GM18511 (cell line): ENCODE measurements at regions not wholly inside any gene's neighbourhood (a gene's known extent, or its start where the extent isn't known, plus 50 kb on each side); places are given as distances from the start of the nearest gene placed in this dataset.
A peak's percentile ranks its signal among the peaks of the same experiment; 100 is the strongest.
"Not testable (repeated sequence)": the region's sequence is repeated elsewhere in the genome, so short reads cannot be mapped to it uniquely, and the experiment has no call there.

Experiments used
- ATAC-seq: cut with Tn5 transposase; IDR thresholded peaks from one replicate; pipeline ENCODE4 v1.9.1; 2021; ENCODE audit warnings: mild to moderate bottlenecking, moderate library complexity; ENCODE audit not compliant: unreplicated experiment

- ATAC-seq = no peak
Measured at GRCh38 chr1:73772941-73773340, 425.0 kb downstream of the LRRIQ3 start.

DNA sequence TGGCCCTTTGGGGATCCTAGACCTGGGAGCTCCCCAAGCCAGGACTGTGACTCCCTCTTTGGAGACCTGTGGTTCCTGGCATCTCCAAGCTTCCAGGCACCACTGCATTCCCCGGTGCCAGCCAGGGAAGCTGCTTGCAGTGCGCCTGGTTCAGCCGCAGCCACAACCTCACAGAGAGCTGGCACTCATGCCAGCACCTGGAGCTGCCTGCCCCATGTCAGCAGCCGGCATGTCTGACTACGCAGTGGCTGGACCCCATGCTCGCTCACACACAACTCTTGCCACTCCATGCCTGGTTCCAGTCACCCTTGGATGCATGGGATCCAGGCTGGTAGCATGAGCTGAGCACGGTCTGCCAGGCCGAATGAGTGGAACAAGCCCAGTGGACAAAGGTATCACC, 426.6 kb downstream of the LRRIQ3 start:
- no peak for ATAC-seq

DNA sequence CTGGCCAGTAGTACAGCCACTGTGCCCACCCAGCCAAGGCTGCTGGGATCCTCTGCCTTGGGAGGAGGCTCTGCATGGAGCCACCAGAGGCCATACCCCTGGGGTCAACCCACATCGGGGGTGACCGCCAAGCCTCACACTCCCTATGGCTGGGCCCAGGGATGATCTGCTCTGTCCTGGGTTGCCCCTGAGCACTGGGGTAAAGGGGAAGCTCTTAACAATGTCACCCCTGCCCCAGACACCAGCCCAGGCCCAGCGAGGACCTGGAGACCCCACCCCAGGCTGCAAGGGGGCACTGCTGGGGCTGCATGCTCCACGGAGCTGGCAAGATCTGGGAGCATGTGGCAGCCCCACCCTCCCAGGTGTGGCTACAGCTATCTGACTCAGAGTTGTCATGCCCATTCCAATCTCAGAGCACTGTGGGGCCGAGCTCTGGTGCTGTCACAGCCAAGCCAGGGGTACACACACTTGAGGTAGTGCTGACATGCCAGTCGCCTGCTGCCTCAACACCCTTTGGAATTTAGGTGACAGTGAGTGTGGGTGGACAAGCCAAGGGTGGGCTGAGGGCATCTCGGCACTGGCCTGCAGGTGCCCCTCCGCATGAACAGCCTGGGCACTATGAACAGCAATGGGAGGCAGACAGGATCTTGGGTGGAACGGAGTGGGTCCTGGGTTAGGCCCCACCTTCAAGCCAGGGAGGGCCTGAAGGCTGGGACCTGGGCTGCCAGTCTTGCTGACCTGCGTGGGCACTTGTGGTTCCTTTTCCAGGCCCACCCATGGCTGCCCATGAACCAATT, 427.7 kb downstream of the LRRIQ3 start:
- no peak for ATAC-seq

DNA sequence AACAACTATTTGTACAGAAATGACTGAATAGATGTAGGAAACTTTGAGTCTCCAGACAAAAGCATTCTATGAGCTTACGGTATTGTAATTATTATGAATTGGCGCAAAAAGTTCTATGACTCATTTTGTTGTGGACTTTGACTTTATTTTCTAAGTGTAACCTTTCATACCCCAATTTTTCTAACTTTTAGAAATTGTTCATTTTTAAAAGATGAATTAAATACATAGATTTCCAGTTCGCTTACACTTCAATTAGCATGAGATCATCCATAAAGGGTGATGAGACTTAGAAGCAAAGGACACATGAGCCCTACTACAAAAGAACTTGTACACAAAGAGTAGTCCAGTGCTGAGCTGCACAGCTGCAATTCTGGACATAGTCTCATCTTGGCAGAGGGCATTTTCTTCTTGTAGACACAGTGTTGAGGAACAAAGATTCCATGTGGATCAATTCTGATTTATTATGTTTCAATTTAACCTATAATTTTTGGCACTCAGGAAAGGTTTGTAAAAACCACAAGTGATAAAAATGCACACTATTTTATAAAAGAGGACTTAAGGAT, 431.1 kb downstream of the LRRIQ3 start:
- no peak for ATAC-seq

GRCh38 chr1:73765551-73766233, 432.3 kb downstream of the LRRIQ3 start:
- no peak for ATAC-seq

DNA sequence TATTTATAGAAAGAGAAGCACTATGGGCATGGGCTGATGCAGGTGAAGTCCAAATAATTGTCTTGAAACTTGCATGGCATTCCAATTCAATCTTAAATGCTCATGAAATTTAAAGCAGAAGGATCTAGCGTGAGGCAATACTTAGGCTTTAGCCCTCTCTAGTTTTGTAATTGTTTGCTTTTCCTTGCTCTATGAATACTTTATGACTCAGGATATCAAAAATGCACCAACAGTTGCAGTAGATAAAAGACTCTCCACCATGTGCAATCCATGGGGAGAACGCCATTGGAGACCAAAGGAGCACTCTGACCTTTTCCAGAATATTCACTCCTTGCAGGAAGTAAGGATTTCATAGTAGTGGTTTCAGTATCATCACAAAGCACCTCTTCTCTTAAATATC, 436.4 kb downstream of the LRRIQ3 start:
- ATAC-seq = no peak

GRCh38 chr1:73759011-73759410, 439.0 kb downstream of the LRRIQ3 start:
- ATAC-seq = no peak

- ATAC-seq = no peak
Measured at GRCh38 chr1:73756817-73757216, 441.2 kb downstream of the LRRIQ3 start.

- ATAC-seq = no peak
Measured at GRCh38 chr1:73755649-73756048, 442.3 kb downstream of the LRRIQ3 start.

GRCh38 chr1:73749996-73750395, 448.0 kb downstream of the LRRIQ3 start:
- no peak for ATAC-seq

DNA sequence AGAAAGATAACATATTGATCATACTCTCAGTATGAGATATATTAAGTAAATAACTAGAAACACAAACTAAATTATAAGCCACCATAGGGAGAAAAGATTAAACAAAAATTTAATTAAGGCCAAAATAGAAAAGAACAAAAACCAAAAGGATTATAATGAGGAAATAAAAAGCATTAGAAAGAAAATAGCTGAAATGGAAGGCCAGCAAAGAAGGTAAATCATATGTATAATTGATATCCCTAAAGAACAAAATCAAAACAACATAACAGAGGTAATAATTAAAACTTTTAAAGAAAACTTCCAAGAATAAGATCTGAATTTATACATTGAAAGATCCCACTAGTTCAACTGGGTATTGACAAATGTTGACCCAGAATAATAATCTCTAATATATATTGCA, 453.0 kb downstream of the LRRIQ3 start:
- ATAC-seq = no peak

DNA sequence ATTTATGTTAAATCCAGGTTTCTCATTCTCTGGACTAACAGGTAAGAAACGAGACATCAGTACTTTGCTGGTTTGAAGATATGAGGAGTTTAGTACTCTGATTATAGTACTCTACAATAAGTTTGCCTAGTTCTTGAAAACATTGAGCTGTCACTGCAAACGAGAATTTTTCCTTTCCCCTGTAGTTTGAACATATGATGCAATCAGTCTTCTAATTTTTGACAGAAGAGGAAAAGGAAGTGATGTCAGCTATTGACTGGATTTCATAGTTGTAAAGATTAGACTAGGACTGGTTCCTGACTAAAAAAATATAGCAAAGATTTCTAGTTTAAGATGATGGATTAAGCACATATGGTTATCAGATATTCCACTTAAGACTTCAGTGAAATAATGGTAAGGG, 461.9 kb downstream of the LRRIQ3 start:
- ATAC-seq = no peak

- ATAC-seq = no peak
Measured at GRCh38 chr1:73727036-73727435, 470.9 kb downstream of the LRRIQ3 start.

DNA sequence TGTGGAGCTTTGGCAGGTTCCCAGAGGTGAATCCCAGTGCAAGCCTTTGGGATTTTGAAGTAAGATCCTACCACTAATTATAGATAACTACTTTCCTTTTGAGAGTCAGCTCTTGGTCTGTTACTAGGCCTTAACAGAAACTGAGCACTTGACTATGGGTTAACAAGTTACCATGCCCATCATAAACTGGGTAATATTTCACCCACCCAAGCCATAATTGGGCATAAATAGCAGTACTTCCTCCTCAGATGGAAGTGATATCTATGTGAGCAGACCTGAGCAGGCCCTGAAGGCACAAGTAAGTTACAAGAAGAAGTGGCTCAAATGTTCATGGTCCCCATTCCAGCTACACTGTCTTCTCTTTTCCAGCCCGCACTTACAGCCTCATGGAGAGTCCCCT, 475.9 kb downstream of the LRRIQ3 start:
- ATAC-seq = no peak

DNA sequence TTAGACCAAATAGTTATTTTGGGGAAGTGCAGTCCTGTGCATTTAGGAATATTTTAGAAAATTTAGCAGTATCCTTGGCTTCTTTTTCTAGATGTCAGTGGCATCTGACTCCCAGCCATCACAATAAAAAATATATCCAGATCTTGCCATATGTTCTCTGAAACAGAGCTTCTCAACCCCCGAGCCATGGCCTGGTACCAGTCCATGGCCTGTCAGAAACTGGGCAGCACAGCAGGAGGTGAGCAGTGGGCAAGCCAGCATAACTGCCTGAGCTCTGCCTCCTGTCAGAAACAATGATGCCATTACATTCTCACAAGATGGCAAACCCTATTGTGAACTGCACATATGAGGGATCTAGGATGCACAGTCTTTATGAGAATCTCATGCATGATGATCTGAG, 480.0 kb downstream of the LRRIQ3 start:
- ATAC-seq = no peak

GRCh38 chr1:73711089-73711488, 486.9 kb downstream of the LRRIQ3 start:
- ATAC-seq = no peak

DNA sequence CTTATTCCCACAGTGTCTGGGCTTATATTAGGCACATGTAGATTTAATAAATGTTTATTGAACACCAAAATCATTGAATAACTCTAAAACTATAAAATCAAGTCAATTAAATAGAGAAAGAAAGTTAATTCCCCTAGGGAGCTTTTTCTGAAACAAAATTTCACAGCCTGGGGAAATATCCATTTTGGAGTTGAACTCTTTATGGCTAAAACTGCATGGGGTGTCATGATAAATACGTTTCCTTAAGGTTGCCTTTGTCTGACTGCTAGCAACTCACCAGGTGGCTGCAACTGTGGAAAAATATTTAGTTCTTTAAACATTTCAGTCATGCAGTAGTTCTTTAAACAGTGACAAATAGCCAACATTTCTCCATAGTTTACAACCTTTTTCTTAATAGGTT, 496.1 kb downstream of the LRRIQ3 start:
- ATAC-seq = no peak

DNA sequence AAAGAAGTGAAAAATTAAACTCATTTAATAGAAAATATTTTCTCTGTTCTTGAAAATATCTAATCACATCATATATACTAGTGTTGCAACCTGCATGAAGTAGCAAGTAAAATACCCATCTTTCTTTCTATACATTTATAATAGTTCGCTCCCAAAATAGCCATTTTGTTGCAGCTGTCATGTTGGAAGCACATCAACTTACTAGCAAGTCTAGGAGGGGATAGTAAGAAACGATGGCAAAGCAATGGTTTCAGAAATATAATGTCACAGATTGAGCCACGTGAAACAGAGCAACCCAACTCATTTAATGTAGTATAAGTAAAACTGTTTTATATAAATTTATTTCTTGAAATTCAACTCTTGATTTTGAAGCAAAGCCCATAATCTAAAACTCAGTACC, 521.8 kb downstream of the LRRIQ3 start:
- ATAC-seq = no peak

DNA sequence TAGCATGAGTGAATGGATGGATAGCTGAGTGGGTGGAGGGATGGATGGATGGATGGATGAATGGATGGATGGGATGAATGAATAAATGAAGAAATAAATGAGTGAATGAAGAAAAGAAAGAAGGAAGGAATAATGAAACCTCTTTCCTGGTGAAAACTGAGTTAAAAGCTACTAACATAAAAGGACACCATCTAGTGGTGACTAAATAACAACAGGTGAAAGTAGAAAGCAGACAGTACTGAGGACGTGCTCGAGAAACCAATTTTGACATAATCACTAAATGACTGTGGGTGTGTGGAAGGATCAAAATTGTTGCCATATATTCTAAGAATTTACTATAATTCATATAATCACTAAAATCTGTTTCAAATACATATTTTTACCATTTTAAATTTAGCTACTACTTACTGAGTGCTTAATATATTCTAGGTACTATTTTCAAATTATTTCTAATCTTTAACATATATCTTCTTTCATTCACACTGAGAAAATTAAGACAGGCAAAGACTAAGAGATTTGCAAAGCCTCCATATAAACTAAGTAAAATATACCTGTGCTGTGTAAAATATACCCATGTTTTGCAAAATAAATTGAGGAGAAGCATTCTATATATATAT, 522.9 kb downstream of the LRRIQ3 start:
- peak; percentile 80 for ATAC-seq

DNA sequence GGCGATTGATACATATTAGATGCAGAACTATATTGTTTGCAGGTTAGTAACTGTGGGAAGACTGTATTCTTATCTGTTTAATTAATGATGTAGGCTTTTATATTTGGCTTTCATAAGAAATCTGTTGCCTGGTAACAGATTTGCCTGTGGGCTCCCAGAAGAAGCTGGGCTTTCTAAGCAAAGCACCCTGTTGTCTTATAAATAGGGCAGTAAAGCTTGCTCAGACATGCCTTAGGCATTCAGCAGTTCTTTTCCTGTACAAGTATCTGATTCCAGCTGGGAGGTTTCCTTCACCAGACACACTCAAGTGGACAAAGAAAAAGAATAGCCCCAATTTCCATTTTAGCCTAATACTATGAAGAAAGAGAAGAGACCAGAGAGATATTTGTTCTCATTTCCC, 524.0 kb downstream of the LRRIQ3 start:
- no peak for ATAC-seq

- no peak for ATAC-seq
Measured at GRCh38 chr1:73671530-73671929, 526.4 kb downstream of the LRRIQ3 start.

DNA sequence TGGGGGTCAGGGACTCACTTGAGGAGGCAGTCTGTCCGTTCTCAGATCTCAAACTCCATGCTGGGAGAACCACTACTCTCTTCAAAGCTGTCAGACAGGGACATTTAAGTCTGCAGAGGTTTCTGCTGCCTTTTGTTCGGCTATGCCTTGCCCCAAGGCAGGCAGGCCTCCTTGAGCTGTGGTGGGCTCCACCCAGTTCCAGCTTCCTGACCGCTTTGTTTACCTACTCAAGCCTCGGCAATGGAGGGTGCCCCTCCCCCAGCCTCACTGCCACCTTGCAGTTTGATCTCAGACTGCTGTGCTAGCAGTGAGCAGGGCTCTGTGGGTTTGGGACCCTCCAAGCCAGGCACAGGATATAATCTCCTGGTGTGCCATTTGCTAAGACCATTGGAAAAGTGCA, 530.0 kb downstream of the LRRIQ3 start:
- ATAC-seq = not testable (repeated sequence)
